ENCODE measurements at regions not wholly inside any gene's neighbourhood (a gene's known extent, or its start where the extent isn't known, plus 50 kb on each side); places are given as distances from the start of the nearest gene placed in this dataset.

GRCh38 chr6:146875927-146876270 is 277.1 kb downstream of the ADGB start (continued):
- no peak for TF ChIP-seq USF2 (CRISPR knock-in tag; IDR thresholded peaks at IDR 0.05)
- no peak for TF ChIP-seq FOXK1 (CRISPR knock-in tag; IDR thresholded peaks at IDR 0.05)
- no peak for TF ChIP-seq ZNF219 (CRISPR knock-in tag; IDR thresholded peaks at IDR 0.05; ENCODE audit: borderline replicate concordance)
- TF ChIP-seq NR3C1 (CRISPR knock-in tag; conservative IDR thresholded peaks at IDR 0.05; ENCODE audit: low read depth) = no peak
- no peak for TF ChIP-seq CBFB (CRISPR knock-in tag; IDR thresholded peaks at IDR 0.05; ENCODE audit: low read depth)
- TF ChIP-seq NFE2L1 (CRISPR knock-in tag; IDR thresholded peaks at IDR 0.05) = no peak
- no peak for TF ChIP-seq ZNF121 (CRISPR knock-in tag; IDR thresholded peaks at IDR 0.05)
- no peak for TF ChIP-seq FOXP4 (CRISPR knock-in tag; IDR thresholded peaks at IDR 0.05)
- TF ChIP-seq ATF3 (CRISPR knock-in tag; conservative IDR thresholded peaks at IDR 0.05) = no peak
- no peak for TF ChIP-seq ZNF281 (CRISPR knock-in tag; IDR thresholded peaks at IDR 0.05)

- H3K27ac Mint-ChIP-seq = no peak overlapping the region
- ATAC-seq = no peak
Measured at GRCh38 chr6:146876271-146877151, 277.7 kb downstream of the ADGB start.

More at GRCh38 chr6:146876271-146877151, 277.7 kb downstream of the ADGB start:
- CTCF ChIA-PET = no interaction called here
- Mint-ChIP-seq H3K4me1 (peaks cover 9% of the 10 kb centered on the region), H3K36me3 (no peaks in the 10 kb centered on the region), H3K9me3 (no peaks in the 10 kb centered on the region), H3K4me3 (no peak overlapping the region), H3K27me3 (ENCODE audit: low read depth) (no peaks in the 10 kb centered on the region)
- no peak for DNase-seq (ENCODE audit: low spot score)
- TF ChIP-seq TCF7 (CRISPR knock-in tag; IDR thresholded peaks at IDR 0.05; ENCODE audit: low read depth) = no peak
- TF ChIP-seq MLX (CRISPR knock-in tag; IDR thresholded peaks at IDR 0.05) = no peak
- TF ChIP-seq E2F4 (CRISPR knock-in tag; IDR thresholded peaks at IDR 0.05; ENCODE audit: borderline replicate concordance, low read depth) = no peak
- TF ChIP-seq ZNF219 (CRISPR knock-in tag; IDR thresholded peaks at IDR 0.05; ENCODE audit: borderline replicate concordance) = no peak
- TF ChIP-seq MYBL2 (CRISPR knock-in tag; IDR thresholded peaks at IDR 0.05) = no peak
- TF ChIP-seq EMX1 (CRISPR knock-in tag; IDR thresholded peaks at IDR 0.05) = no peak
- TF ChIP-seq ERG (CRISPR knock-in tag; IDR thresholded peaks at IDR 0.05) = no peak
- TF ChIP-seq ATF3 (CRISPR knock-in tag; conservative IDR thresholded peaks at IDR 0.05) = no peak
- no peak for TF ChIP-seq CREB1 (CRISPR knock-in tag; IDR thresholded peaks at IDR 0.05)
- no peak for TF ChIP-seq PRDM15 (CRISPR knock-in tag; IDR thresholded peaks at IDR 0.05)
- POLR2A ChIA-PET = no interaction called here

Data from WTC11 (cell line).